Gastroesophageal sphincter (tissue), 4 donors: ENCODE measurements at regions not wholly inside any gene's neighbourhood (a gene's known extent, or its start where the extent isn't known, plus 50 kb on each side); places are given as distances from the start of the nearest gene placed in this dataset.

ENCODE experiments used
- ATAC-seq: fragments of 150-250 bp; one replicate; pipeline ENCODE4 v1.9.1; 2016; ENCODE audit warnings: mild to moderate bottlenecking, moderate library complexity
- H3K27ac ChIP-seq, 4 donors: fragments of 200-600 bp; sonication (generic) in 3 of 4; 1 replicate in 3 of 4; 2 replicates in 1 of 4; pipeline ENCODE4 v1.5.1; 2016 to 2019
- H3K27me3 ChIP-seq: fragments of 200-600 bp; sonication (generic); one replicate; pipeline ENCODE4 v1.5.1; 2019
- H3K36me3 ChIP-seq, 2 donors: fragments of 200-600 bp; sonication (generic); one replicate each; pipeline ENCODE4 v1.5.1; 2019; ENCODE audit warnings: control low read depth in 1 of 2
- H3K4me1 ChIP-seq, 3 donors: fragments of 200-600 bp; sonication (generic); 1 replicate in 2 of 3; 2 replicates in 1 of 3; pipeline ENCODE4 v1.5.1; 2016 to 2019; ENCODE audit warnings: control low read depth in 2 of 3
- H3K4me3 ChIP-seq, 2 donors: fragments of 200-600 bp; sonication (generic); one replicate each; pipeline ENCODE4 v1.5.1; 2019; ENCODE audit warnings: mild to moderate bottlenecking in 1 of 2, moderate library complexity in 1 of 2
- H3K9me3 ChIP-seq, 3 donors: fragments of 200-600 bp; sonication (generic); one replicate each; pipeline ENCODE4 v1.5.1; 2017 to 2019; ENCODE audit warnings: control low read depth in 2 of 3
- EP300 ChIP-seq: sonication (generic); formaldehyde crosslinking; IDR thresholded peaks from one replicate; pipeline ENCODE4 v1.6.1; 2017; ENCODE audit warnings: antibody characterized with exemption, mild to moderate bottlenecking
- POLR2A ChIP-seq, 2 donors: fragments of 450-650 bp; IDR thresholded peaks; one replicate each; pipeline ENCODE4 v1.6.1; 2017; ENCODE audit warnings: antibody characterized with exemption in 2 of 2, mild to moderate bottlenecking in 2 of 2, moderate library complexity in 1 of 2
- POLR2AphosphoS5 ChIP-seq: sonication (generic); formaldehyde crosslinking; IDR thresholded peaks from one replicate; pipeline ENCODE4 v1.6.1; 2017; ENCODE audit warnings: antibody characterized with exemption
- WGBS, 2 donors: methylation state at CpG; one replicate each; pipeline ENCODE4 v1.1.5; 2018; ENCODE audit warnings: low coverage in 1 of 2; 5-methylcytosine and 5-hydroxymethylcytosine counted together
- TF ChIP-seq, protein P1 (sequence below), 4 experiments: fragments of 200-600 bp in 2 of 4; fragments of 450-650 bp in 2 of 4; sonication (generic) in 1 of 4; IDR thresholded peaks; one replicate each; pipeline ENCODE4 v1.5.1; 2017 to 2019; ENCODE audit warnings: antibody characterized with exemption in 4 of 4, mild to moderate bottlenecking in 2 of 4, moderate library complexity in 2 of 4

DNA sequence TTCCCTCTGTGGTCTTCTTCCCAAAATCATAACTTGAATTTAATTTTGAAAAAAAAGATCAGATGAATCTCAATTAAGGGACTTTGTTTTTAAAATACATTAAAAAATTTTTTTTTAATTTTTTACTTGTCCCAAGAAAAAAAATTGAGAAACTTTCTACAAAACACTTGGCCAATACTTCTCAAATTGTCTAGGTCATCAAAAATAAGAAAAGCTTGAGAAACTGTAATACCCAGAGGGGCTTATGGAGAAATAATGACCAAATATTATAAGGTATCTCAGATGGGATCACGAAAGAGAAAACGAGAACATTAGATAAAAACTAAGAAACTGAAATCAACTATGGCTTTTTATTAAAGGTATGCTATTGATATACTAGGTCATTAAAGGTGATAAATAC lies 835.0 kb downstream of the GATA3 start:
- TF ChIP-seq, protein P1, sequence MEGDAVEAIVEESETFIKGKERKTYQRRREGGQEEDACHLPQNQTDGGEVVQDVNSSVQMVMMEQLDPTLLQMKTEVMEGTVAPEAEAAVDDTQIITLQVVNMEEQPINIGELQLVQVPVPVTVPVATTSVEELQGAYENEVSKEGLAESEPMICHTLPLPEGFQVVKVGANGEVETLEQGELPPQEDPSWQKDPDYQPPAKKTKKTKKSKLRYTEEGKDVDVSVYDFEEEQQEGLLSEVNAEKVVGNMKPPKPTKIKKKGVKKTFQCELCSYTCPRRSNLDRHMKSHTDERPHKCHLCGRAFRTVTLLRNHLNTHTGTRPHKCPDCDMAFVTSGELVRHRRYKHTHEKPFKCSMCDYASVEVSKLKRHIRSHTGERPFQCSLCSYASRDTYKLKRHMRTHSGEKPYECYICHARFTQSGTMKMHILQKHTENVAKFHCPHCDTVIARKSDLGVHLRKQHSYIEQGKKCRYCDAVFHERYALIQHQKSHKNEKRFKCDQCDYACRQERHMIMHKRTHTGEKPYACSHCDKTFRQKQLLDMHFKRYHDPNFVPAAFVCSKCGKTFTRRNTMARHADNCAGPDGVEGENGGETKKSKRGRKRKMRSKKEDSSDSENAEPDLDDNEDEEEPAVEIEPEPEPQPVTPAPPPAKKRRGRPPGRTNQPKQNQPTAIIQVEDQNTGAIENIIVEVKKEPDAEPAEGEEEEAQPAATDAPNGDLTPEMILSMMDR (IDR thresholded peaks at IDR 0.05) = no peak
- TF ChIP-seq POLR2A (IDR thresholded peaks at IDR 0.05) = no peak
- no peak for TF ChIP-seq EP300
- no peak for TF ChIP-seq POLR2AphosphoS5
- H3K4me1 ChIP-seq = no peaks in the 10 kb centered on the region
- 94 to 100% methylated on average over 2 of the region's 2 CpGs for WGBS, 2 donors
- no peaks in the 10 kb centered on the region for H3K27me3 ChIP-seq
- no peak overlapping the region for H3K27ac ChIP-seq
- no peaks in the 10 kb centered on the region for H3K9me3 ChIP-seq
- H3K4me3 ChIP-seq = no peak overlapping the region
- H3K36me3 ChIP-seq = no peaks in the 10 kb centered on the region
- no peak for ATAC-seq

DNA sequence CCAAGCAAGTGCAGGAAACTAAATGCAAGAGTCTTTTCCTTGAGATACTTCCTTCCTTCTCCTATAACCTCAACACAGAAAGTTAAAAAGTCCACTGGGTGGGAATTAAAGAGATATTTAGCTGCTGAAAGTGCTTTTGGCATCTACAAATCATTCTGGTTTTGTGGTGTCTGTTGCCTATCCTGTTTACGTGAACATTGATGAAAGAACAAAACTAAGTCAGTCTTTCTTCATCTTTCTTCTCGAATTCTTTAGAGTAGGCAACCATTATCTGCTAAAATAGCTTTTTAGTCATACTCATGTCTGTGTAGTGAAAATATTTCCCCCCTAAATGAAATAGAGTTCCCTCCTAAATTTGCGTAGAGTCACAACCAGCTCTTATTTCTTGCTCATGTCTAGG lies 838.6 kb downstream of the GATA3 start:
- TF ChIP-seq, protein P1 (IDR thresholded peaks at IDR 0.05) = no peak
- TF ChIP-seq POLR2A (IDR thresholded peaks at IDR 0.05) = no peak
- no peak for TF ChIP-seq EP300
- TF ChIP-seq POLR2AphosphoS5 = no peak
- no peaks in the 10 kb centered on the region for H3K27me3 ChIP-seq
- no peaks in the 10 kb centered on the region for H3K9me3 ChIP-seq
- no peaks in the 10 kb centered on the region for H3K36me3 ChIP-seq
- H3K27ac ChIP-seq = no peak overlapping the region
- no peaks in the 10 kb centered on the region for H3K4me1 ChIP-seq
- no peak overlapping the region for H3K4me3 ChIP-seq
- no peak for ATAC-seq
- WGBS, 2 donors = 65 to 73% methylated on average over 3 of the region's 3 CpGs

DNA sequence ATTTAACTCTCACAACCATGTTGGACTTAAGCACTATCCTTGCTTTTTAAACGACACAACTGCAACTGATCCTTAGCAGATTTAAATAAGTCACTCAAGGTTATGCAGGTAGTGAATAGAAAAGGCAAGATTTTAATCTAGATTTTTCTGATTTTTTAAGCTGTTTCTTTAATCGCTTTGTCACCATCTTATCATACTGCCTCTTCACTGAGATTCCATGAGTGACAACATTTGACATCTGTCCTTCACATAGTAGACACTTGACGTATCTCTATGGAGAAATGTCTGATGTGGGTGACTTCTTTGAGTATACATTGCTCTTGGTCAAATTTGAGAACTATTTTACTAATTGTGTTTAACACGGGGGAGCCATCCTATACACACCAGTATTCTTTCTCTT lies 839.7 kb downstream of the GATA3 start:
- TF ChIP-seq, protein P1 (IDR thresholded peaks at IDR 0.05) = no peak
- TF ChIP-seq EP300 = no peak
- no peak for TF ChIP-seq POLR2AphosphoS5
- no peak for TF ChIP-seq POLR2A (IDR thresholded peaks at IDR 0.05)
- ATAC-seq = no peak
- Histone ChIP-seq H3K27me3 (no peaks in the 10 kb centered on the region), H3K36me3 (no peaks in the 10 kb centered on the region), H3K9me3 (no peaks in the 10 kb centered on the region), H3K4me3 (no peak overlapping the region), H3K27ac (no peak overlapping the region), H3K4me1 (no peaks in the 10 kb centered on the region)
- 76 to 83% methylated on average over 4 of the region's 4 CpGs for WGBS, 2 donors

DNA sequence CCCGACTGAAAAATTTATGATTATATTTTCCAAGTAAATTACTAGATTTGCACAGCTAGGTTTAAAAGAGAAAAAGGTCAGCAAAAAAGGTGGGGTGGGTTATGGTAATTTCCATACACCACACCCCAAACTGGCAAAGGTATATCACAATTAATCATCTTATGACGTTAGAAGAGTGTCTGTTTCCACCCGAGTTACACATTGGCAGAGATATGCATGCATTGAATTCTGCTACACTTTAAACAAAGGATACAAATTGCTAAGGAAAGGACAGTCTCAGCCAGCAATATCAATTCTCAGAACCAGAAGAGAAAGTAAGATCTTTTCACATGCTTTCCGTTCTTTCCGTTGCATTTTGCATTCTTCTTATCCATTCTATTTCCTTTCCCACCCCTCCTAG lies 843.3 kb downstream of the GATA3 start:
- Histone ChIP-seq H3K4me1 (no peaks in the 10 kb centered on the region), H3K27me3 (no peaks in the 10 kb centered on the region), H3K4me3 (no peak overlapping the region), H3K9me3 (no peaks in the 10 kb centered on the region), H3K27ac (no peak overlapping the region), H3K36me3 (no peaks in the 10 kb centered on the region)
- no peak for ATAC-seq
- TF ChIP-seq EP300 (no peak), POLR2A (IDR thresholded peaks at IDR 0.05) (no peak), POLR2AphosphoS5 (no peak)
- TF ChIP-seq, protein P1 (IDR thresholded peaks at IDR 0.05) = no peak
- 58 to 61% methylated on average over 5 of the region's 5 CpGs for WGBS, 2 donors

DNA sequence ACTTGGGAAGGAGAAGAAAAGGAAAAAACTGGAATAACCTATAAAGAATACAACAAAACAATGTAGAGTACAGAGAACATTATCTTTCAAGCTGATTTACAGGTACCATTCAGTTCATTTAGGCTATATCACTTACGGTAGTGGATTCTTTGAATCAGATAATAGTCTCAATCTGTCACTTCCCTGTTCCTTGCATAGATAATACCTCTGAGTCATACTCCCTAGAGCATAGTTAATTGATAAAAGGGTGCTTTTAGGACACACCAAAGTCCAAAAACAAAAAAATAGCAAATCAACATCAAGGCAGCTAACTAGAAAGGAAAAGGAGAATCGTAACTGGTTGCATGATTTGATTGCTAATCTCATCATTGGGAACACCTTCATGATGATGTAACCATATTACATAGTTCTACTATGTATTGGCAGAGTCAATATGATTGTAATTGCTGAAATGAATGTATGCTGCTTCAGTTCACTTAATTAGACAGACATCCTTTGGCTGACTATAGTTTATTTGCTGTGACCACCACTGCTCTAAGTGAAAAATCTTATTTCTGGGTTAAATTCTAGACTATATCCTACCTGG lies 844.4 kb downstream of the GATA3 start:
- Histone ChIP-seq H3K27me3 (no peaks in the 10 kb centered on the region), H3K36me3 (no peaks in the 10 kb centered on the region), H3K4me3 (no peak overlapping the region), H3K9me3 (no peaks in the 10 kb centered on the region), H3K4me1 (no peaks in the 10 kb centered on the region), H3K27ac (no peak overlapping the region)
- no peak for TF ChIP-seq POLR2AphosphoS5
- no peak for TF ChIP-seq POLR2A (IDR thresholded peaks at IDR 0.05)
- TF ChIP-seq, protein P1 (IDR thresholded peaks at IDR 0.05) = no peak
- TF ChIP-seq EP300 = no peak
- 59 to 72% methylated on average over 2 of the region's 2 CpGs for WGBS, 2 donors
- ATAC-seq = no peak
